K562 (cell line): ENCODE measurements at regions not wholly inside any gene's neighbourhood (a gene's known extent, or its start where the extent isn't known, plus 50 kb on each side); places are given as distances from the start of the nearest gene placed in this dataset.

Experiments used
- ATAC-seq: fragments of 200-7000 bp; cut with Tn5 transposase; 3 replicates; pipeline ENCODE4 v1.9.1; 2020; ENCODE audit warnings: moderate library complexity
- BruUV-seq: library from RNA; stranded (reverse); fragments of 400-500 nt; replicated peaks from 2 replicates; lab custom pipeline; 2021; lab: Mats Ljungman, UMichigan
- CTCF ChIA-PET: fragments of 300-600 bp; formaldehyde crosslinking; extraction: SDS; loops from one replicate; lab custom pipeline; 2021; ENCODE audit warnings: low intra/inter-chr PET ratio; lab: Yijun Ruan, JAX
- POLR2A ChIA-PET: fragments of 300-600, 350-650 bp; sonication (Branson Sonifier 250); formaldehyde crosslinking; extraction: SDS; loops from one replicate; lab custom pipeline; 2021; ENCODE audit warnings: antibody characterized with exemption, inconsistent platforms; lab: Yijun Ruan, JAX
- DNase-seq, 4 experiments: peaks; one replicate each; pipeline versions ENCODE4 v3.0.0 to v3.0.0-alpha.2; 2011 to 2018; ENCODE audit warnings: low spot score in 3 of 4, mixed read lengths in 3 of 4; ENCODE audit errors: extremely low read depth in 1 of 4
- FAIRE-seq: peaks from 2 replicates; lab custom pipeline; 2011; peaks lifted over from hg19 to GRCh38; lab: Jason Lieb, UNC
- H2AFZ ChIP-seq: 2 replicates; pipeline ENCODE4 v1.6.0; 2011; ENCODE audit warnings: low read depth, low read length, control low read depth, inconsistent platforms
- H3K27ac ChIP-seq: fragments of 200-600 bp; 3 replicates; pipeline ENCODE4 v1.8.0; 2011; ENCODE audit warnings: low read depth, mild to moderate bottlenecking, control low read depth, inconsistent platforms, low read length, moderate library complexity, mixed read lengths; ENCODE audit errors: extremely low read depth
- H3K27me3 ChIP-seq, 2 experiments: fragments of 300-600 bp in 1 of 2; 2 replicates in 1 of 2; 3 replicates in 1 of 2; pipeline versions ENCODE4 v1.6.0 to v1.8.0; 2011; ENCODE audit warnings: inconsistent platforms in 2 of 2, low read length in 2 of 2, mild to moderate bottlenecking in 1 of 2, mixed read lengths in 1 of 2, moderate library complexity in 1 of 2; ENCODE audit not compliant: control insufficient read depth in 2 of 2, insufficient read depth in 2 of 2
- H3K36me3 ChIP-seq: fragments of 300-600 bp; 3 replicates; pipeline ENCODE4 v1.8.0; 2011; ENCODE audit warnings: mild to moderate bottlenecking, low read length, inconsistent platforms; ENCODE audit not compliant: control insufficient read depth, insufficient read depth
- H3K4me1 ChIP-seq, 2 experiments: fragments of 200-600 bp in 1 of 2; replicated peaks in 1 of 2; 2 replicates in 1 of 2; 3 replicates in 1 of 2; pipeline versions ENCODE4 v1.5.1 to v1.8.0; 2011; ENCODE audit warnings: inconsistent platforms in 2 of 2, low read length in 2 of 2, mild to moderate bottlenecking in 1 of 2, mixed read lengths in 1 of 2, moderate library complexity in 1 of 2; ENCODE audit not compliant: control insufficient read depth in 2 of 2, insufficient read depth in 2 of 2
- H3K4me2 ChIP-seq: 2 replicates; pipeline ENCODE4 v1.6.1; 2011; ENCODE audit warnings: low read length, control low read depth, inconsistent platforms, mixed read lengths; ENCODE audit not compliant: insufficient read depth
- H3K4me3 ChIP-seq: fragments of 200-600 bp; sonication (generic), shearing (Covaris generic); 2 replicates; pipeline ENCODE4 v1.5.1; 2016; ENCODE audit warnings: control low read depth, inconsistent platforms
- H3K79me2 ChIP-seq: fragments of 200-600 bp; 3 replicates; pipeline ENCODE4 v1.8.0; 2011; ENCODE audit warnings: low read length, inconsistent platforms; ENCODE audit not compliant: control insufficient read depth, insufficient read depth
- H3K9ac ChIP-seq, 2 experiments: 2 replicates each; pipeline versions ENCODE4 v1.6.0 to v1.6.1; 2011; ENCODE audit warnings: low read depth in 2 of 2, low read length in 2 of 2, control low read depth in 1 of 2, inconsistent platforms in 1 of 2, mild to moderate bottlenecking in 1 of 2, mixed read lengths in 1 of 2; ENCODE audit not compliant: insufficient read depth in 1 of 2
- H3K9me1 ChIP-seq: one replicate; pipeline ENCODE4 v1.6.0; 2011; ENCODE audit warnings: inconsistent platforms, mild to moderate bottlenecking, low read length, moderate library complexity; ENCODE audit not compliant: control insufficient read depth, insufficient read depth
- H3K9me3 ChIP-seq: replicated peaks from 2 replicates; pipeline ENCODE4 v1.5.1; 2011; ENCODE audit warnings: low read depth, low read length, inconsistent platforms; ENCODE audit not compliant: control insufficient read depth, insufficient read depth
- H4K20me1 ChIP-seq: replicated peaks from 2 replicates; pipeline ENCODE4 v1.6.1; 2011; ENCODE audit warnings: low read length, inconsistent platforms, mixed read lengths; ENCODE audit not compliant: control insufficient read depth, insufficient read depth
- ARID2 ChIP-seq: fragments of 450-650 bp; IDR thresholded peaks from 2 replicates; pipeline ENCODE4 v1.6.1; 2017; ENCODE audit warnings: antibody characterized with exemption, mild to moderate bottlenecking
- HDAC2 ChIP-seq: fragments of 450-650 bp; IDR thresholded peaks from 2 replicates; pipeline ENCODE4 v1.6.1; 2016; ENCODE audit warnings: mild to moderate bottlenecking
- HNRNPLL ChIP-seq: fragments of 200-400 bp; formaldehyde crosslinking; IDR thresholded peaks from 2 replicates; pipeline ENCODE4 v1.6.1; 2017; ENCODE audit warnings: low read length, low read depth, mild to moderate bottlenecking; ENCODE audit not compliant: poor library complexity, severe bottlenecking
- KDM2B ChIP-seq: fragments of 250-450 bp; sonication (Bioruptor Pico); IDR thresholded peaks from 2 replicates; pipeline ENCODE4 v1.8.0; 2021; ENCODE audit warnings: mild to moderate bottlenecking, moderate library complexity
- KHSRP ChIP-seq: fragments of 450-650 bp; IDR thresholded peaks from 2 replicates; pipeline ENCODE4 v1.6.1; 2017
- MAFF ChIP-seq: IDR thresholded peaks from 2 replicates; pipeline ENCODE4 v1.6.1; 2012; ENCODE audit warnings: low read length, improper control_type of control experiment
- MAZ ChIP-seq, 2 experiments: fragments of 450-650 bp in 1 of 2; sonication (generic) in 1 of 2; formaldehyde crosslinking; IDR thresholded peaks in 1 of 2; conservative IDR thresholded peaks in 1 of 2; 2 replicates each; pipeline versions ENCODE4 v1.4.0 to v1.5.0; 2020; ENCODE audit warnings: mild to moderate bottlenecking in 1 of 2, missing genetic modification reagents in 1 of 2
- PHF21A ChIP-seq: fragments of 450-650 bp; IDR thresholded peaks from 2 replicates; pipeline ENCODE4 v1.6.1; 2017; ENCODE audit warnings: low read depth, borderline replicate concordance
- RFX7 ChIP-seq: fragments of 250-450 bp; sonication (Bioruptor Pico); IDR thresholded peaks from 2 replicates; pipeline ENCODE4 v1.5.1; 2021; ENCODE audit warnings: mild to moderate bottlenecking
- RNF2 ChIP-seq: sonication (generic); IDR thresholded peaks from 2 replicates; pipeline ENCODE4 v1.6.1; 2016
- SRSF1 ChIP-seq: fragments of 200-400 bp; formaldehyde crosslinking; IDR thresholded peaks from 2 replicates; pipeline ENCODE4 v1.6.1; 2017; ENCODE audit warnings: mild to moderate bottlenecking, low read depth, low read length, moderate library complexity
- XRCC4 ChIP-seq: IDR thresholded peaks from one replicate; pipeline ENCODE4 v1.6.1; 2011; ENCODE audit not compliant: insufficient read depth, insufficient read length; ENCODE audit errors: extremely low read depth
- ZNF184 ChIP-seq: sonication (generic); formaldehyde crosslinking; IDR thresholded peaks from 2 replicates; pipeline ENCODE4 v1.5.0; 2020; ENCODE audit warnings: missing genetic modification reagents
- WGBS: fragments of 100-300 bp; shearing (Covaris generic); methylation state at CpG from one replicate; pipeline ENCODE4 v1.1.6; 2016; ENCODE audit warnings: low coverage, mixed read lengths; ENCODE audit not compliant: insufficient coverage; ENCODE audit errors: missing lambda C conversion rate; 5-methylcytosine and 5-hydroxymethylcytosine counted together
- in situ Hi-C: fragments of 300-500 bp; cut with MboI; formaldehyde crosslinking; loops from 4 replicates; pipeline ENCODE4 v1.15.0; 2018; ENCODE audit warnings: inconsistent platforms, mixed read lengths
- intact Hi-C: fragments of 100-400 bp; cut with micrococcal nuclease; formaldehyde crosslinking; loops from 2 replicates; pipeline ENCODE4 v1.14.2; 2022
- TF ChIP-seq, protein P1 (sequence below): conservative IDR thresholded peaks from 2 replicates; pipeline ENCODE4 v1.6.1; 2011; ENCODE audit warnings: low read depth, mild to moderate bottlenecking, low read length; ENCODE audit not compliant: control insufficient read depth
- TF ChIP-seq, protein P2 (sequence below): sonication (generic); formaldehyde crosslinking; IDR thresholded peaks from 2 replicates; pipeline ENCODE4 v1.8.1; 2023; ENCODE audit warnings: mild to moderate bottlenecking, missing genetic modification reagents

DNA sequence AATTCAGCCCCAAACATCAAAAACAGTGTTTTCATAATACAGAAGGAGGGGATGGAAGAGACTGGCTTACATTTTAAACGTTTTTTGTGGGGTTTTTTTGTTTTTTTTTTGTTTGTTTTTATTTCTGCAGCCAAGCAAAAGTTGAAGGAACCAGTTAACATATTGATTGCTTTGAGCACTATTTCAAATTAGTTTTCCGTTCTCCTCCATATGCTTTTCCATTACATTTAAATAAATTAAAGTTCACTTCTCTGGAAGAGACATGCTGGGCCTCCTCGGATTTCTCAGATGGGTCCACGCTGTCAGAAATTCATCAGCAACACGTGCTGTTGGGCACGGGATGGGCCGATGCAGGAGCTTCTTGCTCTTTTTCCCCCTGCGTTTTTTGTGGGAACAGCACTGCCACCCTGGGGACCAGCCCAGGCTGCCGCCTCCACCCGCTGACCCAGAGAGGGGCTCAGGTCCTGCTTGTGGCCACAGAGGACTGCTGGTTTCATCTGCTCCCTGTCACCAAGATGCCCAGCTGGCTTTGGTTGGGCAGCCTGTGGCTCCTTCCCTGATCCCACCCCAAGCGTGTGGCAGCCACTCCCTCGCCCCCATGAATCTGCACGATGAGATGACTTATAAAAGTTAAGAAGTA lies 67.7 kb upstream of the CHST15 start:
- DNase-seq (no peak), ATAC-seq (no peak), FAIRE-seq (no peak)
- no peak overlapping the region for H3K27ac ChIP-seq
- 0% methylated on average over 13 of the region's 13 CpGs for WGBS
- in situ Hi-C loops, result no loop called here
- CTCF ChIA-PET, result no interaction called here
- H4K20me1 ChIP-seq, result no peaks in the 10 kb centered on the region
- no peak overlapping the region for H3K4me2 ChIP-seq
- H3K36me3 ChIP-seq, result no peaks in the 10 kb centered on the region
- BruUV-seq, result no TSS peak
- POLR2A ChIA-PET, result interaction anchor here (0.6 kb wide), 1 partner anchor 15 kb away, joined by 3 read pairs; no protein-coding TSS in a partner anchor
- no peaks in the 10 kb centered on the region for H3K4me1 ChIP-seq
- TF ChIP-seq MAZ (CRISPR knock-in tag; conservative IDR thresholded peaks at IDR 0.05 in 1 of 2, IDR thresholded peaks at IDR 0.05 in 1 of 2) (no peak), HDAC2 (no peak), RNF2 (no peak), KHSRP (no peak), ZNF184 (no peak), RFX7 (CRISPR knock-in tag) (no peak)
- TF ChIP-seq, all 486 proteins: peak for 0
- Histone ChIP-seq H3K27me3 (peaks cover 0 to 10% of the 10 kb centered on the region in 2 experiments; a peak in 1 of 5 replicates), H3K9ac (no peak overlapping the region), H3K4me3 (no peak overlapping the region), H3K9me3 (no peaks in the 10 kb centered on the region), H3K9me1 (no peaks in the 10 kb centered on the region), H2AFZ (no peak overlapping the region), H3K79me2 (no peaks in the 10 kb centered on the region)
- intact Hi-C loops, result no loop called here

DNA sequence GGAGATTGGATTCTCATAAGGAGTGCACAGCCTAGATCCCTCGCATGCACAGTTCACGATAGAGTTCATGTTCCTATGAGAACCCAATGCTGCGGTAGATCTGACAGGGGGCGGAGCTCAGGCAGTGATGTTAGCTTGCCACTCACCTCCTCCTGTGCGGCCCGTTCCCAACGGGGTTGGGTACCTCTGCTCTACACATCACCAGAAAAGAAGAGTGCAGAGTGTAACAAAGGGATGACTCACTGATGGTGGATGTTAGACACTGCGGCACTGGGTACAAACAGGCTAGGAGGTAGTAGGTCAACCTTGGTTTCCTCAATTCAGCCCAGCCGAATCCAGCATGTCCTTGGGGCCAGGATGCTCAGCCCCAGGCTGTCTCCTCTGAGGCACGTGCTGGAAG lies 66.8 kb upstream of the CHST15 start:
- Histone ChIP-seq H3K4me1 (no peaks in the 10 kb centered on the region), H3K27me3 (peaks cover 0 to 10% of the 10 kb centered on the region in 2 experiments; a peak in 1 of 5 replicates), H3K4me2 (no peak overlapping the region), H3K79me2 (no peaks in the 10 kb centered on the region), H3K9ac (no peak overlapping the region), H3K9me1 (no peaks in the 10 kb centered on the region), H3K4me3 (no peak overlapping the region), H2AFZ (no peak overlapping the region), H3K36me3 (no peaks in the 10 kb centered on the region), H3K27ac (no peak overlapping the region), H3K9me3 (no peaks in the 10 kb centered on the region), H4K20me1 (no peaks in the 10 kb centered on the region)
- in situ Hi-C loops, result no loop called here
- WGBS, result 2% methylated on average over 10 of the region's 10 CpGs
- ATAC-seq, result no peak
- DNase-seq, result no peak
- CTCF ChIA-PET, result no interaction called here
- POLR2A ChIA-PET, result no interaction called here
- BruUV-seq, result no TSS peak
- intact Hi-C loops, result no loop called here
- FAIRE-seq, result no peak
- TF ChIP-seq, protein P1, sequence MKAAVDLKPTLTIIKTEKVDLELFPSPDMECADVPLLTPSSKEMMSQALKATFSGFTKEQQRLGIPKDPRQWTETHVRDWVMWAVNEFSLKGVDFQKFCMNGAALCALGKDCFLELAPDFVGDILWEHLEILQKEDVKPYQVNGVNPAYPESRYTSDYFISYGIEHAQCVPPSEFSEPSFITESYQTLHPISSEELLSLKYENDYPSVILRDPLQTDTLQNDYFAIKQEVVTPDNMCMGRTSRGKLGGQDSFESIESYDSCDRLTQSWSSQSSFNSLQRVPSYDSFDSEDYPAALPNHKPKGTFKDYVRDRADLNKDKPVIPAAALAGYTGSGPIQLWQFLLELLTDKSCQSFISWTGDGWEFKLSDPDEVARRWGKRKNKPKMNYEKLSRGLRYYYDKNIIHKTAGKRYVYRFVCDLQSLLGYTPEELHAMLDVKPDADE, result no peak
- TF ChIP-seq ARID2 (no peak), HNRNPLL (no peak), XRCC4 (no peak), SRSF1 (no peak), KDM2B (CRISPR knock-in tag) (no peak), MAFF (no peak), PHF21A (no peak)
- TF ChIP-seq, protein P2, sequence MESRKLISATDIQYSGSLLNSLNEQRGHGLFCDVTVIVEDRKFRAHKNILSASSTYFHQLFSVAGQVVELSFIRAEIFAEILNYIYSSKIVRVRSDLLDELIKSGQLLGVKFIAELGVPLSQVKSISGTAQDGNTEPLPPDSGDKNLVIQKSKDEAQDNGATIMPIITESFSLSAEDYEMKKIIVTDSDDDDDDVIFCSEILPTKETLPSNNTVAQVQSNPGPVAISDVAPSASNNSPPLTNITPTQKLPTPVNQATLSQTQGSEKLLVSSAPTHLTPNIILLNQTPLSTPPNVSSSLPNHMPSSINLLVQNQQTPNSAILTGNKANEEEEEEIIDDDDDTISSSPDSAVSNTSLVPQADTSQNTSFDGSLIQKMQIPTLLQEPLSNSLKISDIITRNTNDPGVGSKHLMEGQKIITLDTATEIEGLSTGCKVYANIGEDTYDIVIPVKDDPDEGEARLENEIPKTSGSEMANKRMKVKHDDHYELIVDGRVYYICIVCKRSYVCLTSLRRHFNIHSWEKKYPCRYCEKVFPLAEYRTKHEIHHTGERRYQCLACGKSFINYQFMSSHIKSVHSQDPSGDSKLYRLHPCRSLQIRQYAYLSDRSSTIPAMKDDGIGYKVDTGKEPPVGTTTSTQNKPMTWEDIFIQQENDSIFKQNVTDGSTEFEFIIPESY, result no peak
